CD4-positive, alpha-beta T cell (primary cell): ENCODE measurements at regions not wholly inside any gene's neighbourhood (a gene's known extent, or its start where the extent isn't known, plus 50 kb on each side); places are given as distances from the start of the nearest gene placed in this dataset.

Source experiments
- ATAC-seq: fragments of 200-7000 bp; cut with Tn5 transposase; one replicate; pipeline ENCODE4 v1.10.0; 2022; ENCODE audit warnings: mild to moderate bottlenecking; ENCODE audit not compliant: poor library complexity
- CTCF ChIA-PET: fragments of 350-600 bp; sonication (Branson Sonifier 250); formaldehyde crosslinking; loops from one replicate; lab custom pipeline; 2021; ENCODE audit warnings: antibody characterized with exemption, inconsistent platforms; lab: Charles Lee
- POLR2A ChIA-PET: fragments of 350-600 bp; sonication (Branson Sonifier 250); formaldehyde crosslinking; loops from one replicate; lab custom pipeline; 2021; ENCODE audit warnings: antibody characterized with exemption, inconsistent platforms; lab: Charles Lee
- DNase-seq, 14 experiments: peaks; one replicate each; pipeline ENCODE4 v3.0.0-alpha.2; 2013 to 2020; ENCODE audit warnings: mixed read lengths in 2 of 14
- H3K27ac ChIP-seq, 2 donors: one replicate each; pipeline versions ENCODE4 v1.5.1 to v1.7.0; 2013; ENCODE audit warnings: low read length in 2 of 2, low read depth in 1 of 2, mild to moderate bottlenecking in 1 of 2
- H3K27me3 ChIP-seq, 2 experiments: 1 replicate in 1 of 2; 2 replicates in 1 of 2; pipeline versions ENCODE4 v1.6.1 to v1.7.0; 2013; ENCODE audit warnings: low read length in 2 of 2, control low read depth in 1 of 2, mild to moderate bottlenecking in 1 of 2, moderate library complexity in 1 of 2; ENCODE audit not compliant: insufficient read depth in 2 of 2, control insufficient read depth in 1 of 2
- H3K36me3 ChIP-seq: one replicate; pipeline ENCODE4 v1.6.1; 2013; ENCODE audit warnings: low read length, control low read depth; ENCODE audit not compliant: insufficient read depth
- H3K4me1 ChIP-seq: one replicate; pipeline ENCODE4 v1.6.1; 2013; ENCODE audit warnings: low read length, control low read depth; ENCODE audit not compliant: insufficient read depth
- H3K4me3 ChIP-seq: one replicate; pipeline ENCODE4 v1.5.1; 2013; ENCODE audit warnings: mild to moderate bottlenecking, low read length, moderate library complexity
- H3K9me3 ChIP-seq, 2 experiments: 1 replicate in 1 of 2; 2 replicates in 1 of 2; pipeline versions ENCODE4 v1.6.1 to v1.7.0; 2013; ENCODE audit warnings: low read length in 2 of 2, mild to moderate bottlenecking in 2 of 2, control low read depth in 1 of 2, moderate library complexity in 1 of 2; ENCODE audit not compliant: control insufficient read depth in 1 of 2, insufficient read depth in 1 of 2
- H3K27ac Mint-ChIP-seq: one replicate; pipeline ENCODE4 v1.8.0; 2020; ENCODE audit warnings: mixed read lengths
- H3K27me3 Mint-ChIP-seq: one replicate; pipeline ENCODE4 v1.8.0; 2021; ENCODE audit warnings: mixed read lengths
- H3K36me3 Mint-ChIP-seq: one replicate; pipeline ENCODE4 v1.8.0; 2021; ENCODE audit warnings: low read depth, mixed read lengths
- H3K4me1 Mint-ChIP-seq: one replicate; pipeline ENCODE4 v1.8.0; 2021; ENCODE audit warnings: low read depth, mixed read lengths
- H3K4me3 Mint-ChIP-seq: one replicate; pipeline ENCODE4 v1.8.0; 2020; ENCODE audit warnings: mild to moderate bottlenecking, mixed read lengths
- H3K9me3 Mint-ChIP-seq: one replicate; pipeline ENCODE4 v1.8.0; 2020; ENCODE audit warnings: mixed read lengths
- intact Hi-C, 2 experiments: fragments of 100-400 bp; cut with DNase I in 1 of 2; cut with micrococcal nuclease in 1 of 2; formaldehyde crosslinking; loops; one replicate each; pipeline versions ENCODE4 v1.15.1 to v1.9.0; 2023 to 2025; cut with DNase I, micrococcal nuclease
- TF ChIP-seq, protein P1 (sequence below): fragments of 200-600 bp; IDR thresholded peaks from one replicate; pipeline ENCODE4 v1.8.0; 2022; ENCODE audit warnings: antibody characterized with exemption, mild to moderate bottlenecking

DNA sequence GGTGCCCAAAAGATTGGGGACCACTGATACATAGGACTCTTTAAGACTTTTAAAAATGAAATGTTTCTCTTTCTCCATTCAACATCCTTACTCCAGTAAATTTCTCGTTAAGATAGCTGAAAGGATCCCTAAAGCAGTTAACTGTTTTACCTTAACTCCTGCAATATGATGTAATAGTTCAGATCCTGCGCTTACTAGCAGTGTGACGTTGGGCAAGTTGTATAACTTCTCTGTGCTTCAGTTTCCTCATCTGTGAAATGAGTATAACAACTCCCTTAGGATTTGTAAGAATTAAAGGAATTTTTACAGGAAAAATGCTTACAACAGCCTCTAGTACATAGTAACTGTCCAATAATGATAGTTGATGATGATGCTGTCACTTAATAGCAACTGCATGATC, 158.9 kb downstream of the TANC2 start:
- ChIA-PET POLR2A (no interaction called here), CTCF (no interaction called here)
- no peak for ATAC-seq
- no peak overlapping the region for H3K27ac Mint-ChIP-seq
- TF ChIP-seq, protein P1, sequence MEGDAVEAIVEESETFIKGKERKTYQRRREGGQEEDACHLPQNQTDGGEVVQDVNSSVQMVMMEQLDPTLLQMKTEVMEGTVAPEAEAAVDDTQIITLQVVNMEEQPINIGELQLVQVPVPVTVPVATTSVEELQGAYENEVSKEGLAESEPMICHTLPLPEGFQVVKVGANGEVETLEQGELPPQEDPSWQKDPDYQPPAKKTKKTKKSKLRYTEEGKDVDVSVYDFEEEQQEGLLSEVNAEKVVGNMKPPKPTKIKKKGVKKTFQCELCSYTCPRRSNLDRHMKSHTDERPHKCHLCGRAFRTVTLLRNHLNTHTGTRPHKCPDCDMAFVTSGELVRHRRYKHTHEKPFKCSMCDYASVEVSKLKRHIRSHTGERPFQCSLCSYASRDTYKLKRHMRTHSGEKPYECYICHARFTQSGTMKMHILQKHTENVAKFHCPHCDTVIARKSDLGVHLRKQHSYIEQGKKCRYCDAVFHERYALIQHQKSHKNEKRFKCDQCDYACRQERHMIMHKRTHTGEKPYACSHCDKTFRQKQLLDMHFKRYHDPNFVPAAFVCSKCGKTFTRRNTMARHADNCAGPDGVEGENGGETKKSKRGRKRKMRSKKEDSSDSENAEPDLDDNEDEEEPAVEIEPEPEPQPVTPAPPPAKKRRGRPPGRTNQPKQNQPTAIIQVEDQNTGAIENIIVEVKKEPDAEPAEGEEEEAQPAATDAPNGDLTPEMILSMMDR, result no peak
- H3K36me3 Mint-ChIP-seq, result no peaks in the 10 kb centered on the region
- H3K4me1 Mint-ChIP-seq, result no peaks in the 10 kb centered on the region
- no peaks in the 10 kb centered on the region for H3K9me3 Mint-ChIP-seq
- H3K27me3 ChIP-seq, result no peaks in the 10 kb centered on the region
- peaks cover 0 to 3% of the 10 kb centered on the region in 2 experiments for H3K9me3 ChIP-seq
- intact Hi-C loops, result no loop called here
- H3K27me3 Mint-ChIP-seq, result no peaks in the 10 kb centered on the region
- no peak overlapping the region for H3K4me3 Mint-ChIP-seq
- no peak overlapping the region for H3K27ac ChIP-seq
- no peak overlapping the region for H3K4me3 ChIP-seq
- no peak for DNase-seq
- no peaks in the 10 kb centered on the region for H3K36me3 ChIP-seq
- no peaks in the 10 kb centered on the region for H3K4me1 ChIP-seq

DNA sequence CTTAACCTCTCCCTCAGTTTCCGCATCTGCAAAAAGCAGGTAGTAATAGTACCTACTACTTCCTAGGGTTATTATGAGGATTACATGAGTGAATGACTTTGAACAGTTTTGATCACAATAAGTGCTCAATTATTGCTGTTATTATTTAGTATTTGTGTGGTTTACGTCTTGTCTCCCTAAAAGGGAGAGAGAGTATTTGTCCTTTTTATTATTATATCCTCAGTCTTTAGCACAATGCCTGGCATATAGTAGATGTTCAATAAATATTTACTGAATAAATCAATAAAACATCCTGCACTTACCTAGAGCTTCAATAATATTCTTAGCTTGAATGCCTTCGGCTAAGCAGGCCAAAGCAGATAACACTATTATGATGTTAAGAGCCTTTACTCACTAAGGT, 160.0 kb downstream of the TANC2 start:
- peaks cover 0 to 3% of the 10 kb centered on the region in 2 experiments for H3K9me3 ChIP-seq
- H3K4me1 Mint-ChIP-seq, result no peaks in the 10 kb centered on the region
- DNase-seq (no peak), ATAC-seq (no peak)
- H3K27ac Mint-ChIP-seq, result no peak overlapping the region
- intact Hi-C loops, result no loop called here
- no peak overlapping the region for H3K27ac ChIP-seq
- TF ChIP-seq, protein P1, result no peak
- H3K27me3 Mint-ChIP-seq, result no peaks in the 10 kb centered on the region
- no peak overlapping the region for H3K4me3 Mint-ChIP-seq
- H3K27me3 ChIP-seq, result no peaks in the 10 kb centered on the region
- H3K36me3 Mint-ChIP-seq, result no peaks in the 10 kb centered on the region
- H3K4me1 ChIP-seq, result no peaks in the 10 kb centered on the region
- POLR2A ChIA-PET, result no interaction called here
- no peak overlapping the region for H3K4me3 ChIP-seq
- no peaks in the 10 kb centered on the region for H3K36me3 ChIP-seq
- no peaks in the 10 kb centered on the region for H3K9me3 Mint-ChIP-seq
- CTCF ChIA-PET, result no interaction called here

DNA sequence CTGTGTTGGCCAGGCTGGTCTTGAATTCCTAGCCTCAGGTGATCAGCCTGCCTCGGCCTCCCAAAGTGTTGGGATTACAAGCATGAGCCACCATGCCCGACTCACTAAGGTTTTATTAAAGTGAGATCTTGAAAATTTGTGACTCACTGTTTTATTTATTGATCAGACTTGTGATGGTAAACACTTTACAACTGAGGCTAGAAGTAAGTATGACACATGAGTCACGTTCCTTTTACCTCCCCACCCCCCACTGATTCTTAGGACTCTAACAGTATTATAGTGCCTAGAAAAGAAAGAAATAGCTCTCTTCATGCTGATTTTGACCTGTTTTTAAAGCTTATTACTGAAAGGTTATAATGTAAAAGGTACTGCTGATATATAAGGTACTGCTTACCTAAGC, 160.6 kb downstream of the TANC2 start:
- Histone ChIP-seq H3K27me3 (no peaks in the 10 kb centered on the region), H3K36me3 (no peaks in the 10 kb centered on the region), H3K9me3 (peaks cover 0 to 3% of the 10 kb centered on the region in 2 experiments), H3K4me1 (no peaks in the 10 kb centered on the region), H3K4me3 (no peak overlapping the region), H3K27ac (no peak overlapping the region)
- POLR2A ChIA-PET, result no interaction called here
- Mint-ChIP-seq H3K36me3 (no peaks in the 10 kb centered on the region), H3K4me3 (no peak overlapping the region), H3K27ac (no peak overlapping the region), H3K4me1 (no peaks in the 10 kb centered on the region), H3K9me3 (no peaks in the 10 kb centered on the region), H3K27me3 (no peaks in the 10 kb centered on the region)
- DNase-seq, result no peak
- CTCF ChIA-PET, result interaction anchor here (1.1 kb wide), 1 partner anchor 14 kb away, joined by 3 read pairs; no protein-coding TSS in a partner anchor
- TF ChIP-seq, protein P1, result no peak
- ATAC-seq, result no peak
- intact Hi-C loops, result no loop called here
